Heart left ventricle (tissue), 16 donors: ENCODE measurements at regions not wholly inside any gene's neighbourhood (a gene's known extent, or its start where the extent isn't known, plus 50 kb on each side); places are given as distances from the start of the nearest gene placed in this dataset.

Source experiments
- ATAC-seq, 4 donors: fragments of 200-7000 bp; cut with Tn5 transposase; one replicate each; pipeline ENCODE4 v1.9.1; 2020 to 2022; ENCODE audit warnings: moderate library complexity in 4 of 4, mild to moderate bottlenecking in 3 of 4, moderate number of reproducible peaks in 1 of 4
- DNase-seq, 5 donors: peaks; one replicate each; pipeline ENCODE4 v3.0.0-alpha.2; 2020
- H3K27ac ChIP-seq, 12 donors: fragments of 200-600 bp; sonication (generic) in 4 of 12; one replicate each; pipeline versions ENCODE4 v1.5.0 to v1.8.0; 2016 to 2022; ENCODE audit warnings: mild to moderate bottlenecking in 2 of 12
- H3K27me3 ChIP-seq, 9 donors: fragments of 200-600 bp; sonication (generic) in 2 of 9; one replicate each; pipeline versions ENCODE4 v1.5.1 to v1.8.0; 2016 to 2022; ENCODE audit warnings: mild to moderate bottlenecking in 3 of 9
- H3K36me3 ChIP-seq, 9 donors: fragments of 200-600 bp; sonication (generic) in 2 of 9; one replicate each; pipeline versions ENCODE4 v1.5.0 to v1.8.0; 2018 to 2022; ENCODE audit warnings: mild to moderate bottlenecking in 2 of 9
- H3K4me1 ChIP-seq, 12 donors: fragments of 200-600 bp; sonication (generic) in 4 of 12; one replicate each; pipeline versions ENCODE4 v1.5.0 to v1.8.0; 2016 to 2022; ENCODE audit warnings: mild to moderate bottlenecking in 3 of 12
- H3K4me3 ChIP-seq, 12 donors: fragments of 200-600 bp; sonication (generic) in 4 of 12; one replicate each; pipeline versions ENCODE4 v1.5.0 to v1.8.0; 2017 to 2022; ENCODE audit warnings: mild to moderate bottlenecking in 9 of 12, moderate library complexity in 4 of 12
- H3K9me3 ChIP-seq, 12 donors: fragments of 200-600 bp; sonication (generic) in 4 of 12; one replicate each; pipeline versions ENCODE4 v1.5.0 to v1.8.0; 2016 to 2022; ENCODE audit warnings: mild to moderate bottlenecking in 1 of 12
- POLR2A ChIP-seq, 2 donors: fragments of 450-650 bp; IDR thresholded peaks; one replicate each; pipeline ENCODE4 v1.6.1; 2017; ENCODE audit warnings: antibody characterized with exemption in 2 of 2, mild to moderate bottlenecking in 2 of 2, moderate library complexity in 2 of 2
- WGBS, 4 donors: extraction: QIAGEN DNeasy Blood & Tissue Kit in 2 of 4; methylation state at CpG; one replicate each; pipeline versions ENCODE4 v1.1.5 to v1.1.7; 2013 to 2018; 5-methylcytosine and 5-hydroxymethylcytosine counted together
- intact Hi-C, 10 donors: fragments of 100-400 bp; cut with DNase I; formaldehyde crosslinking; loops; one replicate each; pipeline versions ENCODE4 v1.11.1 to v1.14.2; 2022
- TF ChIP-seq, protein P1 (sequence below), 12 donors: fragments of 200-600 bp; sonication (generic) in 4 of 12; IDR thresholded peaks; one replicate each; pipeline versions ENCODE4 v1.5.0 to v1.8.0; 2018 to 2022; ENCODE audit warnings: antibody characterized with exemption in 12 of 12, mild to moderate bottlenecking in 5 of 12
- donor health status: ischemic (EF 13 %, LVEDD 7.1; RV severe dilation, severe dysfunction).
- donor health status: healthy with polysubstance abuse.
- donor health status: DM: no; HTN: yes; CAD: no.
- donor health status: DM: no; HTN: no; CAD: no.
- donor health status: ischemic (EF 25% LVEDD 6.9; RV normal size, moderate dysfunction).
- donor health status: ischemic (EF 25% LVEDD 5.7; RV mildly dilated, moderate dysfunction).
- donor health status: healthy.
- donor health status: DM: yes; HTN: yes; CAD: no.
- donor health status: ischemic (EF 35%, LVEDD 5.7; RV mildly dilated, moderate dysfunction).
- donor health status: nonischemic (EF 11% LVEDD 7.7; RV severe dilation, severe dysfunction).
- donor health status: DM: yes; HTN: yes; CAD: no.
- donor health status: PGD.
- donor health status: ischemic (EF 29% LVEDD 5.4; RV normal size, mild dysfunction).
- donor health status: nonischemic (EF 23%, LVEDD 6.1; RV moderate dilation, normal function).

GRCh38 chr5:120257358-120257971 lies 206.6 kb upstream of the PRR16 start:
- no peaks in the 10 kb centered on the region for H3K27me3 ChIP-seq
- H3K9me3 ChIP-seq = no peaks in the 10 kb centered on the region
- no peak for TF ChIP-seq POLR2A (IDR thresholded peaks at IDR 0.05)
- TF ChIP-seq, protein P1, sequence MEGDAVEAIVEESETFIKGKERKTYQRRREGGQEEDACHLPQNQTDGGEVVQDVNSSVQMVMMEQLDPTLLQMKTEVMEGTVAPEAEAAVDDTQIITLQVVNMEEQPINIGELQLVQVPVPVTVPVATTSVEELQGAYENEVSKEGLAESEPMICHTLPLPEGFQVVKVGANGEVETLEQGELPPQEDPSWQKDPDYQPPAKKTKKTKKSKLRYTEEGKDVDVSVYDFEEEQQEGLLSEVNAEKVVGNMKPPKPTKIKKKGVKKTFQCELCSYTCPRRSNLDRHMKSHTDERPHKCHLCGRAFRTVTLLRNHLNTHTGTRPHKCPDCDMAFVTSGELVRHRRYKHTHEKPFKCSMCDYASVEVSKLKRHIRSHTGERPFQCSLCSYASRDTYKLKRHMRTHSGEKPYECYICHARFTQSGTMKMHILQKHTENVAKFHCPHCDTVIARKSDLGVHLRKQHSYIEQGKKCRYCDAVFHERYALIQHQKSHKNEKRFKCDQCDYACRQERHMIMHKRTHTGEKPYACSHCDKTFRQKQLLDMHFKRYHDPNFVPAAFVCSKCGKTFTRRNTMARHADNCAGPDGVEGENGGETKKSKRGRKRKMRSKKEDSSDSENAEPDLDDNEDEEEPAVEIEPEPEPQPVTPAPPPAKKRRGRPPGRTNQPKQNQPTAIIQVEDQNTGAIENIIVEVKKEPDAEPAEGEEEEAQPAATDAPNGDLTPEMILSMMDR (IDR thresholded peaks at IDR 0.05) = no peak
- H3K36me3 ChIP-seq = no peaks in the 10 kb centered on the region
- ATAC-seq (peak in 1 of 4 donors; percentile 16), DNase-seq (no peak)
- WGBS, 4 donors = 64 to 85% (median 79%) methylated on average over 3 of the region's 3 CpGs
- intact Hi-C loops = no loop called here
- H3K4me1 ChIP-seq = peaks cover 0 to 6% (median 0%) of the 10 kb centered on the region in 12 donors
- peak overlapping the region in 4 of 12 donors; percentile 3 to 75 (median 36) for H3K27ac ChIP-seq
- no peak overlapping the region for H3K4me3 ChIP-seq

DNA sequence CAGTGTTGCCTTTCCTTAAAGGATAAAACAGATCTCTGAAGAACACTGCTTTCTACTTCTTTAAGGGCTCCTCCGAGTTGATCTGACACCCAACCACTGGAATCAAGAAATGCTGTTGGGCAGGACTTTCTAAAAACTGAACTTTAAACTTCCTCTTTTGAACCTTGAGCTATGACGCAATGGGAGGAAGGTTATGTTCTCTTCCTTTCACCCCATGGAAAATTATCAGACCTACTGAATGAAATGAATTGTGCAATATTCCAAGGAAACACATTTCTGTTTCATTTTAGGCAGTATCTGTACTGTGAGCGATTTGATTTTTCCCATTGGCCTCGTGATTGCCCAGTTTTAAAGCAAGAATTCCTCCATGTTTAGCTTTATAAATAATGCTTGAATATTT lies 206.0 kb upstream of the PRR16 start:
- 44 to 67% (median 66%) methylated on average over 4 of the region's 4 CpGs for WGBS, 4 donors
- DNase-seq = peak in 1 of 5 donors; percentile 5
- Histone ChIP-seq H3K27ac (peak overlapping the region in 5 of 12 donors; percentile 3 to 75 (median 28)), H3K9me3 (no peaks in the 10 kb centered on the region), H3K4me3 (no peak overlapping the region), H3K27me3 (no peaks in the 10 kb centered on the region), H3K4me1 (peaks cover 0 to 6% (median 0%) of the 10 kb centered on the region in 12 donors), H3K36me3 (no peaks in the 10 kb centered on the region)
- intact Hi-C loops = no loop called here
- TF ChIP-seq POLR2A (IDR thresholded peaks at IDR 0.05) = no peak
- TF ChIP-seq, protein P1 (IDR thresholded peaks at IDR 0.05) = no peak
- ATAC-seq = peak; percentile 67 to 76 (median 73)

- Histone ChIP-seq H3K4me1 (peaks cover 0 to 6% (median 0%) of the 10 kb centered on the region in 12 donors), H3K27ac (no peak overlapping the region), H3K36me3 (no peaks in the 10 kb centered on the region), H3K27me3 (no peaks in the 10 kb centered on the region), H3K9me3 (no peaks in the 10 kb centered on the region), H3K4me3 (no peak overlapping the region)
- no peak for TF ChIP-seq POLR2A (IDR thresholded peaks at IDR 0.05)
- TF ChIP-seq, protein P1 (IDR thresholded peaks at IDR 0.05) = no peak
- 85 to 95% (median 88%) methylated on average over 1 of the region's 1 CpG for whole genome bisulfite sequencing, 4 donors
- ATAC-seq (no peak), DNase-seq (no peak)
- intact Hi-C loops = no loop called here
Observed at GRCh38 chr5:120260651-120261050, 203.4 kb upstream of the PRR16 start.

DNA sequence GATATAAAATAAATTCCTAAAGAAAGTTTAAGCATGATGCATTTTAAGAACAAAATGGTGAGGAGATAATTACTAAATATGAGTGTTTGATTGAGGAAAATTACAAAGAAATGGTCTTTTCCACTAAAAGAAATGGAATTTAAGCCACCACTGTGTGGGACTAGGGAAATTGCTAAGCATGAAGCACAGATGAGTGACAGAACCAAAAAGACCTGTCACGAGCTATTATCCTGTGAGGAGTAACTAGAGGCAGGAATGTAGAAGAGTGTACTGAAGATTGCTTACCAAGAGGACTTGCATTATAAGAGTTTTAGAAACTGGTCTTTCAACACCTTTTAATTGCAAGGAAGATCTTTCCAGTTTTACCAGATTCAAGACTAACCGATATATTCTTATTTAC lies 193.6 kb upstream of the PRR16 start:
- Histone ChIP-seq H3K9me3 (peaks cover 0 to 3% (median 0%) of the 10 kb centered on the region in 12 donors), H3K36me3 (no peaks in the 10 kb centered on the region), H3K4me1 (no peaks in the 10 kb centered on the region), H3K4me3 (no peak overlapping the region), H3K27me3 (no peaks in the 10 kb centered on the region), H3K27ac (no peak overlapping the region)
- ATAC-seq (no peak), DNase-seq (no peak)
- TF ChIP-seq, protein P1 (IDR thresholded peaks at IDR 0.05) = no peak
- TF ChIP-seq POLR2A (IDR thresholded peaks at IDR 0.05) = no peak
- intact Hi-C loops = no loop called here
- WGBS, 4 donors = 75 to 82% (median 77%) methylated on average over 2 of the region's 2 CpGs
